T-helper 1 cell (primary cell): ENCODE measurements at regions not wholly inside any gene's neighbourhood (a gene's known extent, or its start where the extent isn't known, plus 50 kb on each side); places are given as distances from the start of the nearest gene placed in this dataset.
"Not testable (repeated sequence)": the region's sequence is repeated elsewhere in the genome, so short reads cannot be mapped to it uniquely, and the experiment has no call there.

ENCODE experiments used
- DNase-seq, 5 donors: peaks; one replicate each; pipeline ENCODE4 v3.0.0-alpha.2; 2012 to 2020

- DNase-seq, result not testable (repeated sequence)
Observed at GRCh38 chr20:29320216-29320949, 1937.1 kb upstream of the DEFB115 start.

GRCh38 chr20:29323631-29324515 lies 1933.6 kb upstream of the DEFB115 start:
- not testable (repeated sequence) for DNase-seq

DNA sequence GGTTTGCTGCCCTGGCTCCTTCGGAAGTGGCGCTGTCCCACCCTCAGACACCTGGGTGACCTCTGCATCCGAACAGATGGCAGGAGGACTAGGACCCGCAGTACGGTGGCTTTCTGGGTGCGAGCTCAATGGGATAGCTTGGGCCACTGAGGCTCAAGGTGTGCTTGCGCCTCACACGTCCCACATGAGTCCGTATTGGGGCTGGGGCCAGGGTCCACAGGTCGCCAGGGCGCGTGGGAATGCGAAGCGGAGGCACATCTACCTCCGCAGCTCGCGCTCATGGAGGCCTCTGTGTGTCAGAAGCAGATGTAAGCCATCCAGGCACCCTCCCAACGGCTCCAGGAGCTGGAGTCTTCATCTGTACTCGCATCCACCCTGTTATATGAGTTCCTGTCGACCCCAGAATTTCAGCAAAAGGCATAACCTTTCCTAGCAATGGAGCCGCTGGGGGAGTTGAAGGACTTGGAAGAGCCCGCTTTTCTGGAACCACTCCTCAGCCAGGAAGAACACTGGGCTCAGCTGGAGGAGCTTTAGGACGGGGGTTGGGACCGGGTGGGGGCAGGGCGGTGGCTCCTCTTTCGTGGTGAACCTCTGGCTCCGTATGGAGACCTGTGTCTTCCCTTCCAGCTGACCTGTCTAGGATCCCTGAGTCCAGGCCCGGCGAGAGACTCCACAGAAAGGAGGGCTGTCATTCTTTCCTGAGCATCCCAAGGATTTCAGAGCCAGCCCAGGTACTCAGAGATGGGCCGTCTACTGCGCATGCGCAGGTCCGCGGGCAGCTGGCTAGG lies 1932.8 kb upstream of the DEFB115 start:
- DNase-seq, result not testable (repeated sequence)

- no peak for DNase-seq
Observed at GRCh38 chr20:29325304-29325640, 1932.2 kb upstream of the DEFB115 start.

DNA sequence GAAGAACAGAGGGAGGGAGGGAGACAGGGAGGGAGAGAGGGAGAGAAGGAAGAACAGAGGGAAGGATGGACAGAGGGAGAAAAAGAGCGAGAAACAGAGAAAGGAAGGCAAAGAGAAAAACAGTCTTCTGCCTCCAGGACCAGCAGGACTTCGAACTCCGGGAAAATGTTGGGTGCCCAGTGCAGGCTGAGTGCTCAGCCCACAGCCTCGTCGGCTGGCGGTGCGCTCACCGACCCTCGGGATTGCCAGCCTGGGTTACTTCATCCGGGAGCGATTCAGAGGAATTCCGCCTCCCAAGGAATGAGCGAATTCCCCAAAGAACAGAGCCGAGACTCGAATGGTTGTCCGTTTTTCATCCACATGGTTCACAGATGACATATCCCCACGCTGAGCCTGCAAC lies 1931.7 kb upstream of the DEFB115 start:
- not testable (repeated sequence) for DNase-seq

GRCh38 chr20:29326376-29327070 lies 1930.9 kb upstream of the DEFB115 start:
- DNase-seq, result no peak

GRCh38 chr20:29327600-29328420 lies 1929.7 kb upstream of the DEFB115 start:
- DNase-seq, result peak in 1 of 5 donors; percentile 33

- DNase-seq, result not testable (repeated sequence)
Observed at GRCh38 chr20:29330429-29331115, 1926.9 kb upstream of the DEFB115 start.

DNA sequence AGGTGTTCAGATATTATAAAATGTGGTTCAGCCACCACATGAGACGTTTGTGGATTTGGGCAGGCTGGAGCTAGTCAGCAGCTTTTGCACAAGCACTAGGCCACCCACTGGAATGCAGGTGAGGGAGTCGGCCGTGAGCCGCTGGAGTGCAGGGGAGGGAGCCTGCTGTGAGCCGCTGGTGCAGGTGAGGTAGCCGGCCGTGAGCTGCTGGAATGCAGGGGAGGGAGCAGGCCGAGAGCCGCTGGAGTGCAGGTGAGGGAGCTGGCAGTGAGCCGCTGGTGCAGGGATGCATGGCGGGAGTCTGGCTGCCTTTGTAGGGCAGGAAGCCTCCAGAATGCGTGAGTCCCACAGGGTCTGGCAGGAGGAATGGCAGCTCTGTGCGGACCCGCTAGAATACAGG lies 1907.6 kb upstream of the DEFB115 start:
- no peak for DNase-seq

DNA sequence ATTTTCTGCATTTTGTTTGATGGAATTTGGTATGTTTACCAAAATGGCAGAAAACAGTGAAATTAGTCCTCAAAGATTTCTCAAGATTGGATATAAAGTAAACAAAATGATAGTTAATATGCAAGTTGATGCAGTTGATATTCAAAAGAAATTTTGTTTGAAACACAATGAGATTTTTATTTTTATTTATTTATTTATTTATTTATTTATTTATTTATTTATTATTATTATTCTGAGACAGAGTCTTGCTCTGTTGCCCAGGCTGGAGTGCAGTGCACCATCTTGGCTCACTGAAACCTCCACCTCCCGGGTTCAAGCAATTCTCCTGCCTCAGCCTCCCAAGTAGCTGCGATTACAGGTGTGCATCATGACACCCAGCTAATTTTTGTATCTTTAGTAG lies 1881.5 kb upstream of the DEFB115 start:
- DNase-seq, result not testable (repeated sequence)

GRCh38 chr20:29392853-29393252 lies 1864.6 kb upstream of the DEFB115 start:
- not testable (repeated sequence) for DNase-seq

DNA sequence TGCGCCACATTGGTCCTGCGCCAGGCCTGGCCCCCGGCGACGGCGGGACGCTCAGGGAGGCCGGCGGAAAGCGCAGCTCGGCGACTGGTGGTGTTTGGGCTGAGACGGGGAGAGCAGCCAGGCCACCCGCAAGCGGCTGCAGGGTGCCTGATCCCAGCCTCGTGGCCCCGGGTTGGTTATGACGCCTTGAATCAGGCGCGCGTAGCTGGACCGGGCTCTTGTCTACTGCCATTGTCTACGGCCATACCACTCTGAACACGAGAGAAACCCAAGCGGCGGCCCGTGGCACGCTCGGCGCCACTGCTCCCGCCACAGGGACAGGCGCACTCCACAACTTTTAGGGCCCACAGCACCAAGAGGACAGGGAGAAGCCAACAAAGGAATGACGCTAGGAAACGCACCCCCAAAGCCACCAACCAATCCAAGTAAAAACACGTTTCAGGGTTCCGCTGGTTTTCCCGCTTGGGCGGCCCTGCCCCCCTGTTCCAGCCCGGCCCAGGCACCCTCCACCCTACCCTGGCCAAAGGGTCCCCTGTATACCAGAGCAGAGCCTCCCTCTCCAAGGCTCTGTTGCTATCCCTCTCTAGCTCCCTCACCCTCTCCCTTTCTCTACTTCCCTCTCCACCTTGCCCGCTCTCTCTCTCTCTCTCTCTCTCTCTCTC lies 1849.3 kb upstream of the DEFB115 start:
- no peak for DNase-seq

DNA sequence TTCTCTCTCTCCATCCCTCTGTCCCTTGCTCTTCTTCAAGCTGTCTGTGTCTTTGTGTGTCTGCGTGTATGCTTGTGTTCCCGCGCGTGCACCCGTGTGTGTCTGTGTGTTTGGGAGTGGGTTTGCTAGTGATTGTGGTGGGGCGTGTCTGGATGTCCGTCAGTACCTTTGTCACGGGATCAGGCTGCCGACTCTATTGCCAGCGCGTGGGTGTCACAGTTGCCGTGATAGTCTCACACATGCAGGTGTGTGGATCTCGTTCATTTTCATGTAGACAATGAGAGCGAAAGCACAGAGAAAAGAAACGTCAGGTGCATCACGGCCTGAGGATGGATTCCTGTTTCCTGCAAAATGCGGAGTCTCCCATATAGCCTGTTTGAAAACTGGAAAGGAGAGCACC lies 1848.8 kb upstream of the DEFB115 start:
- DNase-seq, result not testable (repeated sequence)

GRCh38 chr20:29409160-29409689 lies 1848.2 kb upstream of the DEFB115 start:
- DNase-seq, result not testable (repeated sequence)

- DNase-seq, result no peak
Observed at GRCh38 chr20:29409833-29410805, 1847.3 kb upstream of the DEFB115 start.

- no peak for DNase-seq
Observed at GRCh38 chr20:29410806-29411457, 1846.5 kb upstream of the DEFB115 start.

DNA sequence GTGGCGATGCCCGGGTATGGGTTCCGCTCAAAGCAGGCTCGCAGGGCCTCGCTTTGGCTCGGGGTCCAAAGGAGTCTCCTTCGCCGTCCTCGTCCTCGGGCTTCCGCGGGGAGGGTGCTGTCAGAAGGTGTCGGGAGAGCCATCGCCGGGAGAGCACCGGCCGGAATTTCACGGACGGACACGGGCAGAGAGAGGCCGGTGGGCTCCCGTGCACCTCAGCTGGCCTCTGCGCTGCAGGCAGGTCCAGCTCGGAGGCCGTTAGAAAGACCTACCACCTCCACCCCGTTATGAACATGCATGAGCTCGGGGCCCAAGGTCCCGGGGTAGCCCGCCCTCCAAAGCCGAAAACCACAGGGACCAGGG lies 1846.0 kb upstream of the DEFB115 start:
- not testable (repeated sequence) for DNase-seq

- DNase-seq, result no peak
Observed at GRCh38 chr20:29419378-29419777, 1838.1 kb upstream of the DEFB115 start.
